ENCODE measurements at regions not wholly inside any gene's neighbourhood (a gene's known extent, or its start where the extent isn't known, plus 50 kb on each side); places are given as distances from the start of the nearest gene placed in this dataset.

DNA sequence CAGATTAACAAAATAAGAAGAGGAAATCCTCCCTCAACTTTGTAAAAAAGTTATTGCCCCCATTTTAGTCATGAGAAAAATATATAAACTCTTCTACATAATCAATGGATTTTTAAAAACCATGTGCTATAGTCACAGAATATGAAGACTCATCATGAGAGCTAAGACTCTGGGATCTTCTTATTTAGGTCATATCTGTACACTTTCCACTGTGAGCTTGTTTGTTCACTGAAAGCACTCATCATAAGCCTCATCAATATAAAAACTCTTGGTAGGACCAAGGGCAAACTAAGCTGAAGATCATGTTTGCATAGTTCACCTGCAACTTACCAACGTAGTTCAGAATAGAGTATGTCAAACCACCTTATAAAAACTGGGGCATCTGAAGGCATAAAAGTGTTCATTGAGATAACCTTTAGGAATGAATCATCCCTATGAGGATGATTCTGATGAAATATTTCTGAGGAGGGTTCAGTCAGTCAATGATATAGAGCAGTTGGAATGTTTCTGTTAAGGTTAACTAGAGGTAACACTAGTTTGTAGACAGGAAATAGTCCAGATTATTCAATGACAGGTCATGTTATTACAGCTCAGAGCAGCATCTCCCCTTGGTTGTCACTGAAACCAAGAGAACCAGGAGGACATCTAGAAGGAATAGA lies 289.9 kb upstream of the SMC2 start:
- no peak for DNase-seq
- Mint-ChIP-seq H3K27me3 (ENCODE audit: insufficient read depth) (no peaks in the 10 kb centered on the region), H3K4me1 (ENCODE audit: low read depth) (no peaks in the 10 kb centered on the region), H3K9me3 (peaks cover 18% of the 10 kb centered on the region), H3K4me3 (no peak overlapping the region), H3K36me3 (ENCODE audit: low read depth) (no peaks in the 10 kb centered on the region), H3K27ac (no peak overlapping the region)
- TF ChIP-seq, protein P1, sequence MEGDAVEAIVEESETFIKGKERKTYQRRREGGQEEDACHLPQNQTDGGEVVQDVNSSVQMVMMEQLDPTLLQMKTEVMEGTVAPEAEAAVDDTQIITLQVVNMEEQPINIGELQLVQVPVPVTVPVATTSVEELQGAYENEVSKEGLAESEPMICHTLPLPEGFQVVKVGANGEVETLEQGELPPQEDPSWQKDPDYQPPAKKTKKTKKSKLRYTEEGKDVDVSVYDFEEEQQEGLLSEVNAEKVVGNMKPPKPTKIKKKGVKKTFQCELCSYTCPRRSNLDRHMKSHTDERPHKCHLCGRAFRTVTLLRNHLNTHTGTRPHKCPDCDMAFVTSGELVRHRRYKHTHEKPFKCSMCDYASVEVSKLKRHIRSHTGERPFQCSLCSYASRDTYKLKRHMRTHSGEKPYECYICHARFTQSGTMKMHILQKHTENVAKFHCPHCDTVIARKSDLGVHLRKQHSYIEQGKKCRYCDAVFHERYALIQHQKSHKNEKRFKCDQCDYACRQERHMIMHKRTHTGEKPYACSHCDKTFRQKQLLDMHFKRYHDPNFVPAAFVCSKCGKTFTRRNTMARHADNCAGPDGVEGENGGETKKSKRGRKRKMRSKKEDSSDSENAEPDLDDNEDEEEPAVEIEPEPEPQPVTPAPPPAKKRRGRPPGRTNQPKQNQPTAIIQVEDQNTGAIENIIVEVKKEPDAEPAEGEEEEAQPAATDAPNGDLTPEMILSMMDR (IDR thresholded peaks at IDR 0.05), result no peak

DNA sequence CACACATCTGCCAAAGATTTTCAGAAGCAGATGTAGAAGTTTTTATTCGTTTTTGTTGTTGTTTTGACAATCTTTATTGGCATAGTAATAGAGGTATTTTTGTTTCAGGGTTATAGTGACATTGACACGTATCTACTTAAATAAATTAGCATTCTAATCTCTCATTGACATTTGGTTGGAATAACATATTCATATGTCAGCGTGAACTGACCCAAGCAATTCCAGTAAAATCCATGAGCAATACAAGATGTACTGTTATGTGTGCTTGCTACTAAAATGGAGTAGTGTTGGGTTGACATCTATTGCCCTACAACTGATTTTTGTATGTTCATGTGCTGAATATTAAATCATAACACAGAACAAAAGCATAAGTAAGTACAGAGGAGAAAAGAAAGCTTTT lies 284.4 kb upstream of the SMC2 start:
- no peaks in the 10 kb centered on the region for H3K36me3 Mint-ChIP-seq (ENCODE audit: low read depth)
- H3K27ac Mint-ChIP-seq, result no peak overlapping the region
- H3K4me3 Mint-ChIP-seq, result no peak overlapping the region
- H3K4me1 Mint-ChIP-seq (ENCODE audit: low read depth), result no peaks in the 10 kb centered on the region
- no peaks in the 10 kb centered on the region; the same call in 1 of the 2 replicates for H3K27me3 Mint-ChIP-seq (ENCODE audit: insufficient read depth)
- no peak for DNase-seq
- TF ChIP-seq, protein P1 (IDR thresholded peaks at IDR 0.05), result no peak
- H3K9me3 Mint-ChIP-seq, result peaks cover 30% of the 10 kb centered on the region

DNA sequence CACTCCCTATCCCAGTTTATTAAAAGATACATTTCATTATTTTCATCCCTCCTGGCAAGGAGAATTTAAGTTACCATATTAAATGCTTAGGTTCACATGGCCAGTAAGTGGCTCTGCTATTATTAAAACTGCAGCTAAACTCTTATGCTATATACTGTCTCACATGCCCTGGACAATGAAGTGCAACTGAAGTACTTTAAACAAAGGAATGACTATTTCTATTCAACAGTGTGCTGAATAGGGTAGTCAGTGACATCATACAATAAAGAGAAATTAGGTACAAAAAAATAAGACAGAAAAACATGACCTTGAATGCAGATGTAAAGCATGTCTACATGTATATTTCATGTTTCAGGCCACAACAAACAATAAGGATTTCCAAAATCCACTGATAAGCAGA lies 282.6 kb upstream of the SMC2 start:
- Mint-ChIP-seq H3K36me3 (ENCODE audit: low read depth) (no peaks in the 10 kb centered on the region), H3K27ac (no peak overlapping the region), H3K27me3 (ENCODE audit: insufficient read depth) (no peaks in the 10 kb centered on the region; the same call in 1 of the 2 replicates), H3K9me3 (peaks cover 27% of the 10 kb centered on the region), H3K4me3 (no peak overlapping the region), H3K4me1 (ENCODE audit: low read depth) (no peaks in the 10 kb centered on the region)
- no peak for DNase-seq
- TF ChIP-seq, protein P1 (IDR thresholded peaks at IDR 0.05), result no peak

DNA sequence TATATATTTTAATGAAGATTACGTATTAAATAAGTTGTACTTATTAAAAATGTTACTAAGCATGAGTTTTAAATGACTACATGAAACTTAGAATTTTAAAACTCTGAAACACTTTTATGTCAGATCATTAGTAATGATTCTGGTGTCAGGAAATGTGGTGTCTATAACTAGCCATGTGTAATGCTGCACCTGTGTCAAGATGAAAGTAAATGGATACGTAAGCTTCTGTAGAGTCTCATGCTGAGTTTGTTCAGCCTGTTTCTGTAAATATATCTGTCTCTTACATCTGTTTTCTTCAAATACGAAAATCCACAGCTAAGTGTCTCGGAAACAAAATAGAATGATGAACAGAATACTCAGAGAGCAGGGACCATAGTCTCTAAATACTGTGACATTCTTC lies 278.0 kb upstream of the SMC2 start:
- Mint-ChIP-seq H3K27me3 (ENCODE audit: insufficient read depth) (no peaks in the 10 kb centered on the region), H3K4me1 (ENCODE audit: low read depth) (no peaks in the 10 kb centered on the region), H3K36me3 (ENCODE audit: low read depth) (no peaks in the 10 kb centered on the region), H3K9me3 (peaks cover 25% of the 10 kb centered on the region), H3K27ac (no peak overlapping the region), H3K4me3 (no peak overlapping the region)
- no peak for DNase-seq
- TF ChIP-seq, protein P1 (IDR thresholded peaks at IDR 0.05), result no peak

DNA sequence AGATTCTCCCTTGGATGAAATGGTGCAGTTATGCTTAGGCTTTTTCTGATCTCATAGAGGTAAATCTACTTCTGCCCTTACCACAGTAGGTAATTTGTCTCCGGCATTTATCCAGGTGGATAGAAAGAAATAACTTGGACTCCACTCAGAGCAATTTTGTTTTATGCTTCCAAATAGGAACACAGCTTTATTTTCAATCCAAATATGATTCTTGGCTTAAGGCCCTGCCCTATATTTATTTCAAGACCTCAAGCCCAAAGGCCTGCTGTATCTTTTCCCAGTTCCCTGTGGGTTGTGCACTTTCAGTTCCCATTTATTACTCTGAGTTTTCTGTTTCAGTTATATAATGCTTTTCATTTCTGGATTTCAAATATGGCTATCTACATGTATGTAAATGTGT lies 274.2 kb upstream of the SMC2 start:
- H3K4me1 Mint-ChIP-seq (ENCODE audit: low read depth), result no peaks in the 10 kb centered on the region

More for the DNA sequence above, 274.2 kb upstream of the SMC2 start:
- no peak overlapping the region for H3K27ac Mint-ChIP-seq
- H3K27me3 Mint-ChIP-seq (ENCODE audit: insufficient read depth), result no peaks in the 10 kb centered on the region
- no peak overlapping the region for H3K4me3 Mint-ChIP-seq
- H3K9me3 Mint-ChIP-seq, result peaks cover 12% of the 10 kb centered on the region; the same call in 1 of the 2 replicates
- no peaks in the 10 kb centered on the region for H3K36me3 Mint-ChIP-seq (ENCODE audit: low read depth)
- TF ChIP-seq, protein P1 (IDR thresholded peaks at IDR 0.05), result no peak
- no peak for DNase-seq
